ENCODE measurements at regions not wholly inside any gene's neighbourhood (a gene's known extent, or its start where the extent isn't known, plus 50 kb on each side); places are given as distances from the start of the nearest gene placed in this dataset.
"Not testable (repeated sequence)": the region's sequence is repeated elsewhere in the genome, so short reads cannot be mapped to it uniquely, and the experiment has no call there.

DNA sequence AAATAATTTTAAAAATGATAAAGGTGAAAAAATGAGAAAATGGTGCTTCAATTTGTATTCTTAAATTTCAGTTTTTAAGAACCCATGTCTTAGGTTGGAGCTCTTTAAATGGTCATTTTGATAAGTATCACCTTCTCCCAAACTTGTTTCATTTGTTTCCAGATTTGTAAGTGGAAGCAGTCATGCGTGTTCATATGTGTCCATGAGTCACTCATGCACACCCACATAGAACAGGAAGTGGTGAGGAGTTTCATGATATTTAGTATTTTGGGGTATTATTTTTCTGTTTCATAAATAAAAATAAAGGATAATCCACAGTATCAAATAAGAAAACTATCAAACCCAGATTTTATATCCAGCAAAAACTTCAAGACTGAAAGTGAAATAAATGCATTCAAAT lies 570.4 kb upstream of the ST8SIA4 start:
- 82 to 85% methylated on average over 1 of the region's 1 CpG for WGBS, 2 donors
- H3K36me3 ChIP-seq (ENCODE audit: low read depth, missing control alignments): no peaks in the 10 kb centered on the region
- no peaks in the 10 kb centered on the region for H3K4me1 ChIP-seq
- no peaks in the 10 kb centered on the region for H3K27me3 ChIP-seq
- H3K27ac ChIP-seq: no peak overlapping the region
- H3K4me3 ChIP-seq: no peak overlapping the region
- intact Hi-C loops (cut with DNase I; ENCODE audit: low total_unique reads): no loop called here
- no peak for DNase-seq
- no peaks in the 10 kb centered on the region for H3K9me3 ChIP-seq
- no peak for TF ChIP-seq POLR2A (IDR thresholded peaks at IDR 0.05)
- TF ChIP-seq CTCF (IDR thresholded peaks at IDR 0.05): no peak

DNA sequence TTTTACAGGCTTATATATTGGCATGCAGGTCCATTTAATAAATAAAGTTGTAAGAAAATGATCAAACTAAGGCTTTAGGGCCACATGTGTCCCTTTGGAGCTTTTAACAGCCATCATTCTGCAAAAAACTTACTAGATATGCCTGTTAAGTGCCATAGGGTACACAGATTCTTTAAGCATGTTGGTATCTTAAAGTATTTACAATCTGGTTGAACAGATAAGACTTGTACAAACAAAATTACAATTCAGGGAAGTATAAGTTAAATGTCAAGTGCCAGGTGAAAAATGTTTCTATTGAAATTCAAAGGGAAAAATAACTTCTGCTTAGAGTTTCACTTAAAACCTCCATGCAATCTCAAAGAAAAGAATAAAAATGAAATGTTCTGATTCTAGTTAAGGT lies 558.4 kb upstream of the ST8SIA4 start:
- intact Hi-C loops (cut with DNase I; ENCODE audit: low total_unique reads): no loop called here
- Histone ChIP-seq H3K36me3 (ENCODE audit: low read depth, missing control alignments) (no peaks in the 10 kb centered on the region), H3K4me3 (no peak overlapping the region), H3K27ac (no peak overlapping the region), H3K4me1 (no peaks in the 10 kb centered on the region), H3K9me3 (no peaks in the 10 kb centered on the region), H3K27me3 (no peaks in the 10 kb centered on the region)
- TF ChIP-seq CTCF (IDR thresholded peaks at IDR 0.05): no peak
- TF ChIP-seq POLR2A (IDR thresholded peaks at IDR 0.05): no peak
- DNase-seq: no peak

DNA sequence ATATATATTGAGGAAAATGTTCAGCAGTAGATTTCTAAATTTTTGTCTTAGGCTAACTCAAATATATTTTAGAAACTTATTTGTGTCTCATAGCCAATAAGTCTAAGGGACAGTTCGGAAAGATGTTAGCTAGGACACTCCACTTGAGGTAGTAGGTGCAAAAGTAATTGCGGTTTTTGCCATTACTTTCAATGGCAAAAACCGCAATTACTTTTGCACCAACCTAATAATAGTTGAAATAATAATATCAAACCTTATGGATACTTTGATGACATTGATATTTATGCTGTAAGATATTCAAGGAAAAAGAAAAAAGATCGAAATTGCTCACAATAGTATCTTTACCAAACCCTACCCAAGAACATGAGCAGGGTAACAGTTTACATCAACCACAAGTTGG lies 555.5 kb upstream of the ST8SIA4 start:
- H3K4me1 ChIP-seq: no peaks in the 10 kb centered on the region
- no peaks in the 10 kb centered on the region for H3K9me3 ChIP-seq
- no peaks in the 10 kb centered on the region for H3K27me3 ChIP-seq
- DNase-seq: no peak
- no peak overlapping the region for H3K27ac ChIP-seq
- 66% methylated on average over 4 of the region's 4 CpGs for WGBS, 2 donors
- H3K36me3 ChIP-seq (ENCODE audit: low read depth, missing control alignments): no peaks in the 10 kb centered on the region
- H3K4me3 ChIP-seq: no peak overlapping the region
- TF ChIP-seq POLR2A (IDR thresholded peaks at IDR 0.05) (no peak), CTCF (IDR thresholded peaks at IDR 0.05) (no peak)
- intact Hi-C loops (cut with DNase I; ENCODE audit: low total_unique reads): no loop called here

GRCh38 chr5:101455851-101456250 lies 552.8 kb upstream of the ST8SIA4 start:
- no peak overlapping the region for H3K27ac ChIP-seq
- H3K36me3 ChIP-seq (ENCODE audit: low read depth, missing control alignments): no peaks in the 10 kb centered on the region
- H3K27me3 ChIP-seq: no peaks in the 10 kb centered on the region
- H3K4me3 ChIP-seq: no peak overlapping the region
- TF ChIP-seq POLR2A (IDR thresholded peaks at IDR 0.05) (no peak), CTCF (IDR thresholded peaks at IDR 0.05) (no peak)
- H3K4me1 ChIP-seq: no peaks in the 10 kb centered on the region
- intact Hi-C loops (cut with DNase I; ENCODE audit: low total_unique reads): no loop called here
- 75 to 79% methylated on average over 2 of the region's 2 CpGs for WGBS, 2 donors
- no peak for DNase-seq
- H3K9me3 ChIP-seq: no peaks in the 10 kb centered on the region

GRCh38 chr5:101455048-101455447 lies 552.0 kb upstream of the ST8SIA4 start:
- Histone ChIP-seq H3K4me3 (no peak overlapping the region), H3K4me1 (no peaks in the 10 kb centered on the region), H3K27ac (no peak overlapping the region), H3K9me3 (no peaks in the 10 kb centered on the region), H3K36me3 (ENCODE audit: low read depth, missing control alignments) (no peaks in the 10 kb centered on the region), H3K27me3 (no peaks in the 10 kb centered on the region)
- intact Hi-C loops (cut with DNase I; ENCODE audit: low total_unique reads): no loop called here
- DNase-seq: no peak
- no peak for TF ChIP-seq POLR2A (IDR thresholded peaks at IDR 0.05)
- 90 to 97% methylated on average over 1 of the region's 1 CpG for WGBS, 2 donors

DNA sequence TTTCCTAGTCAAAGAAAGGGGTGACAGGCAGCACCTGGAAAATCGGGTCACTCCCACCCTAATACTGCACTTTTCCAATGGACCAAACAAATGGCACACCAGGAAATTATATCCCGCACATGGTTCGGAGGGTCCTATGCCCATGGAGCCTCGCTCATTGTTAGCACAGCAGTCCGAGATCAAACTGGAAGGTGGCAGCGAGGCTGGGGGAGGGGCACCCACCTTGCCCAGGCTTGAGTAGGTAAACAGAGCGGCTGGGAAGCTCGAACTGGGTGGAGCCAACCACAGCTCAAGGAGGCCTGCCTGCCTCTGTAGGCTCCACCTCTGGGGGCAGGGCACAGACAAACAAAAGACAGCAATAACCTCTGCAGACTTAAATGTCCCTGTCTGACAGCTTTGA lies 539.2 kb upstream of the ST8SIA4 start:
- not testable (repeated sequence) for H3K36me3 ChIP-seq (ENCODE audit: low read depth, missing control alignments)
- 94 to 97% methylated on average over 7 to 8 of the region's 8 CpGs for WGBS, 2 donors

More for the DNA sequence above, 539.2 kb upstream of the ST8SIA4 start:
- H3K27ac ChIP-seq; H3K27me3 ChIP-seq; DNase-seq; H3K9me3 ChIP-seq; intact Hi-C loops (cut with DNase I; ENCODE audit: low total_unique reads); H3K4me3 ChIP-seq; H3K4me1 ChIP-seq: not testable (repeated sequence)

All from testis (tissue), 2 donors.